Chondrocyte (in vitro differentiated cells): ENCODE measurements at regions not wholly inside any gene's neighbourhood (a gene's known extent, or its start where the extent isn't known, plus 50 kb on each side); places are given as distances from the start of the nearest gene placed in this dataset.

Source experiments
- DNase-seq: peaks from one replicate; pipeline ENCODE4 v3.0.0; 2021; ENCODE audit warnings: mixed read lengths, low spot score
- H3K27ac Mint-ChIP-seq: one replicate; pipeline ENCODE4 v1.8.0; 2021; ENCODE audit warnings: mild to moderate bottlenecking, moderate library complexity, mixed read lengths; ENCODE audit not compliant: unreplicated experiment
- H3K27me3 Mint-ChIP-seq: 2 replicates; pipeline ENCODE4 v1.8.0; 2021; ENCODE audit warnings: low read depth, mixed read lengths
- H3K36me3 Mint-ChIP-seq: 2 replicates; pipeline ENCODE4 v1.8.0; 2021; ENCODE audit warnings: low read depth, mixed read lengths
- H3K4me1 Mint-ChIP-seq: 2 replicates; pipeline ENCODE4 v1.8.0; 2021; ENCODE audit warnings: low read depth, mild to moderate bottlenecking, mixed read lengths
- H3K4me3 Mint-ChIP-seq: one replicate; pipeline ENCODE4 v1.8.0; 2021; ENCODE audit warnings: mild to moderate bottlenecking, moderate library complexity, mixed read lengths; ENCODE audit not compliant: unreplicated experiment
- H3K9me3 Mint-ChIP-seq: 2 replicates; pipeline ENCODE4 v1.8.0; 2021; ENCODE audit warnings: low read depth, mixed read lengths
- CTCF ChIP-seq: fragments of 200-600 bp; sonication (generic); IDR thresholded peaks from 2 replicates; pipeline ENCODE4 v1.5.0; 2021; ENCODE audit warnings: antibody characterized with exemption, mild to moderate bottlenecking, moderate library complexity

DNA sequence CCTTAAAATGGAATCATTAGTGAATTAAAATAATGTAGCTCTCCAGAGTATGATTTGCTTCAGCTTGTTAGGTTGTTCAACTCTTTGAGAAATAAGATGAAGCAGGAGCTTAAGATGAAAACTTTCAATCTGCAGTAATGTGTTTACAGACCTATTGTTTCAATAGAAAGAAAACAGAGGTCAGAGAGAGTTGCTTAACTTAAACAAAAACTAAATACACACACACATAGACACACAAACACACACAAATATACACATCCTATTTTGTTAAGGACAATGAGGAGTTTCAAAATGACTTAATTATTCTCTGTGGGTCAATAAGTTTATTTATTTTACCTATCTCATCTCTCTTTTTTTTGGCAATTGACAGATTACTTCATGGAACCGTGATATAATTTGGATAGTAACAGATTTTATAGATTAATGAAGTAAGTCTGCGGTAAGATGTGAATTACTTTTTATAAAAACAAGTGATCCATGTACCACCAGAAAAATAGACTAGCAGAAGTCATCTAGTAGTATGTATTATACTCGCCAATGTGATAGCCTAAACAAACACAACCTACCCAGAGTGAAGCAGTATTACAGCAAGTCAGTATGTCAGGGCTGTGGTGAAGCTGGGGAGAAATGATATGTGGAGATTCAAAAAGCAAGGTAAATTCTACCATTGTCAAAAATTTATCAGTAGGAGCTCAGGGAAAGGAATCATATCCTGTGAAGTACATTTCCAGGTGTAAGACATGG, 76.7 kb upstream of the DCBLD2 start:
- no peak overlapping the region for H3K4me3 Mint-ChIP-seq
- TF ChIP-seq CTCF = no peak
- H3K36me3 Mint-ChIP-seq = no peaks in the 10 kb centered on the region
- no peaks in the 10 kb centered on the region for H3K27me3 Mint-ChIP-seq
- no peak for DNase-seq
- H3K9me3 Mint-ChIP-seq = no peaks in the 10 kb centered on the region
- peak overlapping the region; percentile 83 for H3K27ac Mint-ChIP-seq
- H3K4me1 Mint-ChIP-seq = peaks cover 32% of the 10 kb centered on the region

DNA sequence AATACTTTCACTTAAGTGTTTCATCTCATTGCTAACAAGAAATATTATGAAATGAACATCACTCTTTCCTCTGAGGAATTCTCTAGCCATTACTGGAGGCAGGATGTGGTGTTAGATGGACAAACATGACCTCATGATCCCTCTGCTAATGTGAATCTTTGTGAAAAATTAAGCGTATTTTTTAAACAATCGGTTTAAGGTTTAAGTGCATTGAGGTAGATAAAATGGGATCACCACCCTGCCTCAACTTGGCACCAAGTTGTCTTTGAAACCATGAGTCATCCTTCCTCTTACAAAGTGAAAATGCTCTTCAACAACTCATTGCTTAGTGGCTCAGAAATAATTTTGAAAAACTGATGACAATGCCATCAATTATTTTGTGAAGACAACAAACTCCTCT, 76.0 kb upstream of the DCBLD2 start:
- H3K4me1 Mint-ChIP-seq = peaks cover 36% of the 10 kb centered on the region
- H3K36me3 Mint-ChIP-seq = peaks cover 2% of the 10 kb centered on the region
- no peak overlapping the region for H3K4me3 Mint-ChIP-seq
- no peak for DNase-seq
- H3K27me3 Mint-ChIP-seq = no peaks in the 10 kb centered on the region
- TF ChIP-seq CTCF = no peak
- peak overlapping the region; percentile 83 for H3K27ac Mint-ChIP-seq
- H3K9me3 Mint-ChIP-seq = peaks cover 3% of the 10 kb centered on the region

- H3K4me1 Mint-ChIP-seq = peaks cover 45% of the 10 kb centered on the region
- H3K4me3 Mint-ChIP-seq = no peak overlapping the region
- H3K27me3 Mint-ChIP-seq = no peaks in the 10 kb centered on the region
- H3K9me3 Mint-ChIP-seq = peaks cover 3% of the 10 kb centered on the region
- H3K36me3 Mint-ChIP-seq = peaks cover 2% of the 10 kb centered on the region
- no peak for DNase-seq
- no peak overlapping the region for H3K27ac Mint-ChIP-seq
- TF ChIP-seq CTCF = no peak
Observed at GRCh38 chr3:98974442-98974841, 72.9 kb upstream of the DCBLD2 start.

- Mint-ChIP-seq H3K4me1 (peaks cover 45% of the 10 kb centered on the region), H3K27me3 (no peaks in the 10 kb centered on the region), H3K9me3 (peaks cover 3% of the 10 kb centered on the region), H3K27ac (peak overlapping the region; percentile 89), H3K36me3 (peaks cover 2% of the 10 kb centered on the region), H3K4me3 (no peak overlapping the region)
- no peak for DNase-seq
- TF ChIP-seq CTCF = no peak
Observed at GRCh38 chr3:98972720-98973119, 71.2 kb upstream of the DCBLD2 start.

- peak overlapping the region; percentile 14 for H3K4me3 Mint-ChIP-seq
- no peak for DNase-seq
- H3K27ac Mint-ChIP-seq = peak overlapping the region; percentile 89
Observed at GRCh38 chr3:98972155-98972554, 70.7 kb upstream of the DCBLD2 start.

More at GRCh38 chr3:98972155-98972554, 70.7 kb upstream of the DCBLD2 start:
- no peak for TF ChIP-seq CTCF
- no peaks in the 10 kb centered on the region for H3K27me3 Mint-ChIP-seq
- H3K9me3 Mint-ChIP-seq = peaks cover 3% of the 10 kb centered on the region
- peaks cover 2% of the 10 kb centered on the region for H3K36me3 Mint-ChIP-seq
- peaks cover 44% of the 10 kb centered on the region for H3K4me1 Mint-ChIP-seq
